HG02884 (cell line): ENCODE measurements at regions not wholly inside any gene's neighbourhood (a gene's known extent, or its start where the extent isn't known, plus 50 kb on each side); places are given as distances from the start of the nearest gene placed in this dataset.
"Not testable (repeated sequence)": the region's sequence is repeated elsewhere in the genome, so short reads cannot be mapped to it uniquely, and the experiment has no call there.

Experiments used
- ATAC-seq: cut with Tn5 transposase; IDR thresholded peaks from one replicate; pipeline ENCODE4 v1.9.1; 2021; ENCODE audit warnings: mild to moderate bottlenecking, moderate library complexity; ENCODE audit not compliant: unreplicated experiment

GRCh38 chr16:85270374-85270773, 158.1 kb upstream of the CIBAR2 start:
- ATAC-seq = no peak

DNA sequence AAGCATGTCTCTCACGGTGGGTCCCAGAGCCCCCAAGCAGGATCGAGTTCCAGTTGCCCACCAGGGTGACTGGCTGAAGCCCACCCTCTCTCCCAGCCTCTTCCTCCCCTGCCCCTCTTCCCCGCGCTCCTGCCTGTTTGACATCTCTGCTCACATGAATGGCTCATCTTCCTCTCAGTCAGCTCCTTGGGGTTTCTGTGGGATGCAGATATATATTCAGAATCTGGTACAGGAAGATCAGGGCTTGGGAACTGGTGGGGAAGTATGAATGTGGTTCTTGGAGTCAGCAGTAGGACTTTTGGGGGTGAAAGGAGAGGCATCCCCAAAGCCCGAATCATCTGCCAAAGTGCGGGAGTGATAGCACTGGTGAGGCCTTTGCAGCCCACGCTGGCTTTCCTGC, 158.9 kb upstream of the CIBAR2 start:
- no peak for ATAC-seq

- no peak for ATAC-seq
Measured at GRCh38 chr16:85273293-85273692, 161.0 kb upstream of the CIBAR2 start.

DNA sequence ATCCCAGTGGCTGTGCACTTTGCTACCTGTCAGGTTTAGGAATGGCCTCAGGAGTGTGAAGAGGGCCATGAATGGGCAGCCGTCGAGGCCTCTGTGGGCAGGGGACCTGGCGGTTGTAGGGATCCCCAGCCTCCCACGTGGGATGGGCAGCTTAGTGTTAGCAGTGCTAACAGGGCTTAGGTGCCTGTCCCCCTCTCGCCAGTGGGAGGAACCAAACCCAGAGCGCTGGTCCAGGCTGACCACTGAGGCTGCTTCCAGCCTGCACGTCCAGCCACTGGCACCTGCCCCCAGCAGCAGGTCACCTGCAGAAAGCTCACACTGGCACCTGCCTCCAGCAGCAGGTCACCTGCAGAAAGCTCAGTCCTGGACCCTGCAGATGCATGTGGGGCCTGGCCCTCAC, 162.2 kb upstream of the CIBAR2 start:
- no peak for ATAC-seq

DNA sequence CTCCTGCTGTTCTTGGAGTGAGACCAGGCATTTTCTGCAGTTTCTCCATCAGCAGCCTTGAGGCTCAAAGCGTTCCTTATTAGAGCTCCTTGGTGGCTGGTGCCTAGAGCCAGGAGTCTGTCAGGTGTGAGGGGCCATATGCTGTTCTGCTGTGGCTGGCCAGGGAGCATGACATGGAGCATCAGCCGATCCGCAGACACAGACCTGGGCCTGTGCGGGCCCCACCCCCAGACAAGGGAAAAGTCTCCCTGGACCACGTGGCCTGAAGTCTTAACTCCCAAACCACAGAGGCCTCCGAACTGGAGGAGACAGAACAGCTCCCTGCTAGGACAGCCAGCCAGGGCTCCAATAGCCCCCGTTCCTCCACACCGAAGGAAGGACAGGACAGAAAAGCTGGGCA, 162.7 kb upstream of the CIBAR2 start:
- no peak for ATAC-seq

DNA sequence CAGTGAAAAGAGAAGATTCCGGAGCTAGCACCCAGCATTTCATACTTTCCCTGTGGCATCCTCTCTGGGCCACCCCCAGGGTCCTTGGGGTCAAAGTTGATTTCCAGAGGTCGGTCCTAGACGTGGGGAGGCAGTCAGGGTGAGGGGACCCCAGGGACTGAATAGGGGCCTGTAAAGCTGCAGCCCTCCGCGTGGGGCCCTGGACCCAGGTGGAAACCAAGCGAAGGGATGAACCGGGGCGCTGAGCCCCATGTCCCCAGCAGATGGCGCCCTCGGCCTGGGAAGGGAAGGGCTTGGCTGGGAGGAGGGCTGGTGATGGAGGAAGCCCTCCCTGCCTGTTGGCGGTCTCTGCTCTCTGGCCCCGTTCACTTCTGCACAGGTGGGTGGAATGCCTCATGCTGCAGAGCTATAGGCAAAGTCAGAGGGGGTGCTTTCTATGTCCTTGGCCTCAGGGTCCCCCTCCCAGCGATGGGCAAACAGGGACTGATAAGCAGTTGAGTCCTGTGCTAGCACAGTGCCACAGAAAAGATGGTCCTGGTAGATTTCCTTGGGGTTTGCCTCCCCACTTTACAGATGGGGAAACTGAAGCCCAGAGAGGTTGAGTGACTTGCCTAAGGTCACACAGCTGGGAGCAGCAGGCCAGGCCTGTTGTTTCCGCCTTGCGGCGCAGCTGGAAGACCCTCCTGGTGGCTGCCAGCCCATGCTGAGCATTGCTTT, 163.4 kb upstream of the CIBAR2 start:
- no peak for ATAC-seq

GRCh38 chr16:85276258-85276657, 164.0 kb upstream of the CIBAR2 start:
- ATAC-seq = no peak

DNA sequence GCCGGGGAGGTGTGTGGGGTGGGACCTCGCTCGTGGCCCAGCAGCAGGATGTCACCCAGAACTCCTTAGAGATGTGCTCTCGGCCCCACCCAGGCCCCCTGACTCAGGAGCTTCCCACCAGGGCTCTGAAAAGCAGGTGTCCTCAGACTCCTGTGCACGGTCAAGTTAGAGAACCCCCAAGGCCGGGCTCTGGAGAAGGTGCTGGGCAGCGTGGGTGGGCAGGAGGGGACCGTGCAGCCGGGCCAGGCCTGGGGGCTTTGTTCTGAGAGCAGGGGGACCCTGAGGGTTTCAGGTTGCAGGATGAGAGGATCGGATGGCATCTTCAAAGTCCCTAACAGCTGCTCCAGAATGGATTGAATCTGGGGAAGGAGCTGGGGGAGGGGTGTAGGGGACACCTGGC, 164.4 kb upstream of the CIBAR2 start:
- no peak for ATAC-seq

GRCh38 chr16:85278839-85279238, 166.6 kb upstream of the CIBAR2 start:
- no peak for ATAC-seq

DNA sequence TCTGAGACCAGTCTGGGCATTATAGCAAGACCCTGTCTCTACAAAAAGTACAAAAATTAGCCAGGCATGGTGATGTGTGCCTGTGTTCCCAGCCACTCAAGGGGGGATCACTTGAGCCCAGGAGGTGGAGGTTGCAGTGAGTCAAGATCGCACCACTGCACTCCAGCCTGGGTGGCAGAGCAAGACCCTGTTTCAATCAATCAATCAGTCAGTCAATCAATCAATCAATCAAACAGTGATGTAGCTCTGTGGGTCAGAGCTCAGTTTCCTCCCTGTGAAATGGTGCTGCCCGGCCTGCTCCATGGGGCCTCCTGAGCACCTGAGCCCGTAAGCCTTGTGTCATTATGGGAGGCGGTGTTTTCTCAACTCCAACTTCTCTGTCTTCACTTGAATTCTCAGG, 167.1 kb upstream of the CIBAR2 start:
- ATAC-seq = no peak

DNA sequence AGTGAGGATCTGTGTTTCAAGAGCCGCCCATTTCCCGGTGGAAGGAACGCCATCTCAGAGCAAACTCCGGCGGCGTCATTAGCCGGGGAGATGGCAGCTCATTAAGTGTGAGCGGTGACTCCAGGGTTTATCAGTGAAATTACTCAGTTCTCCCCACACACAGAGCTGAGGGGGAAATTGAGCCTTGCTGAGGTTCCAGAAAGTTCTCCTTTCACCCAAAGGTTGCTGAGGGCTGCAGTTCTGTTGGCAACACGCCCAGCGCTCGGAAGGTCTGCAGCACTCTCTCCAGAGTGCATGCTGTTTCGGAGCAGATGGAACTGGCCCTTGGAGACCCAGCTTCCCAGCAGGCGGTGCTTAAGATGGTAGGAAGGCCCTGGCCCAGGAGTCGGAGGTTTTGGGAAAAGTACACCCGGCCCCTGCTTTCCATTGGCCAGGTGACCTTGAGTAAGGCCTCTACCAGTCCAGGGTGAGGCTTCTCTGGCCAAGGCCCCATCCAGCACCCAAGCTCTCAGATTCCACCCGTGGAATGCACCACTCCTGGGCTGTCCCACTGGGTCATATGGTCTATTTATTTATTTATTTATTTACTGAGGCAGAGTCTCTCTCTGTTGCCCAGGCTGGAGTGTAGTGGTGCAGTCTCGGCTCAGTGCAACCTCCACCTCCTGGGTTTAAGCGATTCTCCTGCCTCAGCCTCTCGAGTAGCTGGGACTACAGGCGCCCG, 167.7 kb upstream of the CIBAR2 start:
- ATAC-seq = no peak

DNA sequence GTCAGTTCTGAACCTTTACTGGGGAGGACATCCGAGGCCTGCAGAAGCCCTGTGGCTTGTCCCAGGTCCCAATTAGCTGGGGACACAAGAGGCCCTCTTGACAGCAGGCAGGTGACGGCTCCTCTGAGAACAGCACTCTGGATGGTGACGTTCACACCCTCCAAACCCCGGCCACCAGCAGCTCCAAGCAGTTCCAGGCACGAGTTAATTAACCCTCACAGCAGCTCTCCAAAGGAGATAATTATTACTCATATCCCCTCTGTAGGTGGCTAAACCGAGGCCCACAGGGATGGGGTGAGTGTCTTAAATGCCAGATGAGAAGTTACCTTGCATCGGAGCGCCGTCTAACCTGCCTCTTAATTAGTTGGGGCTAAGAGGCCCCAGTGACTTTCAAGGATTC, 168.9 kb upstream of the CIBAR2 start:
- no peak for ATAC-seq

GRCh38 chr16:85282842-85283241, 170.6 kb upstream of the CIBAR2 start:
- no peak for ATAC-seq

DNA sequence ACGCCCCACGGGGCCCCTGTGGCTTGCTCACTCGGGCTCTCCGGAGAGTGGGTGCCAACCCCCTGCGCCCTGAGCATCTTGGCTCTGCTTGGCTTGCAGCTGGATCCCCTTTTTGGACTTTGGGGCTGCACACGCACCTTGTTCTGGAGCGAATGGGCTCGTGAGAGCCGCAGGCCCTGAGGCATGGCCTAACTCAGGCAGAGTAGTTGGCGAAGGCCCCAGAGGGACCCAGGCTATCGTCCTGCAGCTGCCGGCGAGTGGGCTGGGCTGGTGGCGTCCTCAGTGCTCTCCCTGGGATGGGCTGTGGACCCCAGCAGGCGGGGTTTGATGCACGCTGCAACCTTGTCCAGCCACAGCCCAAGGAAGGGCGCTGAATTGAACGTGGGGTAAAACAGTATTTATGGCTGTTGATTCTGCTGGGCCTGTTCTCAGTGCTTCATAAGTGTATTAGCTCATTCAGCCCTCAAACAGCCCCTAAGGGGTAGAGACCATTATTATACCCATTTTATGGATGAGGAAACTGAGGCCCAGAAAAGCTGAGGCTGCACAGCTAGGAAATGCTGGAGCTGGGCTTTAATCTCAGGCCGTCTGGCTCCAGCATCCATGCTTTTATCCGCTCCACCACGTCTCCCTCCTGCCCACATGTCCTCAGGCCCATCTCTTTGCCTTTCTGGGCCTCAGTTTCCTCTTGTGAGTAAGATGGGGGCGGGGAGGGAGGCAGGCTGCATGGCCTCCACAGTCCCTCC, 171.2 kb upstream of the CIBAR2 start:
- no peak for ATAC-seq

DNA sequence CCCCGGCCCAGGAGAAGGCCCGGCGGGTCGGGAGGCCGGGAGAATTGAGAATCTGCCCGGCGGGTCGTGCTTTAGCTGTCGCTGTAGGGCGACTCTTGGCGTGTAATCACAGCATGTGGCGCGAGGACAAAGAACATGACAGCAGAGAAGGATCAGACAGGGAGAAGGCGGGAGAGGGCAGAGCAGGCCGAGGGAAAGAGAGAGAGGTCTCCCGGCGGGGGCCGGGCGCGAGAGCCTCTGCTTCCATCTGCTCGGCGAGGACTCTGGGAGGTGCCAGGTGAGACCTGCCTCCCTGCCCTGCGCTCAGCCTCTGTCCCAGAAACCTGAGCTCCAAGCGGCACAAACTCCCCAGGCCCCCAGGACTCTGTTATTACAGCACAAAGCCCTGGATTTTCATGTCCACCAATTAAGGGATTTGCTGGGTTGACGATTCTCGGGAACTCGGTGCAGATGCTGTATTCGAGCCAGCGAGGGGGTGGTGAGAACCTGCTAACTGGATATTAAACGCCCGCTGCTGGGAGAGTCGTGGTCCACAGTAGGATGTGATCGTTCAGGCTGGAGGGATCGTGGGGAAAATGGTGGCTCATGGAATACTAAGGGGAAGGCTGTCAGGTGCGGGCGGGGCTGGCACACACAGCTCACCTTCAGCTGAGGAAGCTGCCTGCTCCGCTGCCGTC, 172.0 kb upstream of the CIBAR2 start:
- no peak for ATAC-seq

- ATAC-seq = no peak
Measured at GRCh38 chr16:85285681-85286065, 173.4 kb upstream of the CIBAR2 start.

GRCh38 chr16:85286066-85286831, 174.0 kb upstream of the CIBAR2 start:
- no peak for ATAC-seq

DNA sequence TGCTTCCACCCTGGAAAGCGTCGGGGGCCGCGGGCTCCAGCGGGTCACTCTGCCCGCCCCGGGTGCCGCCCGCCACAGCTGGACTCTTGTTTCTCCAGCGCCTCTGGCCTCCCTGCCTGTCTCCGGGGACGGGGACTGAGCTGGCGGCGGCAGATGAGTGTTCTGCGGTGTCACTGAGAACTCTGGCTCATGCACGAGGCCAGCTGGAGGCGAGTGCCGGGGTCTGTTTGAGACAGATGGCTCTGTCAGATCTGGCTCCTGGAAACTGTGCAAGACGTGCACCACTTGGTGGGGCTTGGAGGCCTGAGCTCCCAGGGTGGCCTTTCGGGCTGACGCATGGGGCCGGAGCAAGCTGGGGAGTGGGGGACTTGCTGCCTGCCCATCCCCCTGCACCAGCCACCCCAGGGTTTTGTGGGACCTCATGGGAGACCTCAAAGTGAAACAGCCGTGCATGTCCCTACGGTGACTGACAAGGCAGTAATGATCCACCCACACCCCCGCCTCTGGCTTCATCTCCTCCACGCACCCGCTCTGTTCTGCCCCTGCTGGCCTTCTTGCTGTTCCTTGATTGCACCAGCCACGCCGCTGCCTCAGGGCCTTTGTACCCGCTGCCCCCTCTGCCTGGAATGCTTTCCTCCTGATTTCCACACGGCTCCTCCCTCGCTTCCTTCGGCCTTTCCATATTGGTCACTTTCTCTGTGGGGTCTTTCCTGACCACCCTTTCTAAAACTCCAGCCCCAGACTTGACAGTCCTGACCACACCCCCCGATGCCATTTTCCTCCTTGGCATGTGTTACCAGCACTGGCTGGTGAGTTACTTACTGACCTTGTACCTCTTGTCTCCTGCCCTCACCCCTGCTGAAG, 174.9 kb upstream of the CIBAR2 start:
- no peak for ATAC-seq

DNA sequence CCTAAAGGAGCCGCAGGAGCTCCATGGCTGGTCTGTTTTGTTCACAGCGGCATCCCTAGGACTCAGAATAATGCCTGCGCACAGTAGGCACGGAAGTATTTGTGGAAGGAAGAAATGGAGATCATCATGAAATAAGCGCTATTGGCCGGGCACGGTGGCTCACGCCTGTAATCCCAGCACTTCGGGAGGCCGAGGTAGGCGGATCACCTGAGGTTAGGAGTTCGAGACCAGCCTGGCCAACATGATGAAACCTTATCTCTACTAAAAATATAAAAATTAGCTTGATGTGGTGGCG, 175.5 kb upstream of the CIBAR2 start:
- not testable (repeated sequence) for ATAC-seq

DNA sequence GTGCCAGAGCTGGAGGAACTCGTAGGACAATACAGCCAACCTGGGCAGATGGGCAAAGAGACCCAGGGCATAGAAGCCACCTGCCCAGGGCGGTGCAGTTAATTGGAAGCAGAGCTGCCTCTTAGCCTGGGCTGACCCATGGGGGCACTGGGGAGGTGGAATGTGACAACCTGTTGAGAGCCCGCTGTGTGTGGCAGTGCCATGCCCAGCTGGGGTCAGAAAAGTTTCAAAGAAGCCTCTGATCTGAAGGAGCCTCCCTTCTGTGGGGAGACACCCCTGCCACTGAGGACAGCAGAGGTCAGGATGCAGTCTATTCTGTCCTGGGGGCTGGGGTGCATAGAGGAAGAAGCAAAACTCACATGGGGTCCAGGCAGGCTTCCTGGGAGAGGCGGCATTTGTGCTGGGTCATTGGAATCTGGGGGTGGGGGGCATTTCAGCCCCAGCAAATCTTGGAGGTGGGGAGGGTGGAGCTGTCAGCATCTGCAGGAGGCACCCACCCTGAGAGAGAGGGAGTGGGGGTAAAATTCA, 176.1 kb upstream of the CIBAR2 start:
- ATAC-seq = no peak
